ENCODE measurements at regions not wholly inside any gene's neighbourhood (a gene's known extent, or its start where the extent isn't known, plus 50 kb on each side); places are given as distances from the start of the nearest gene placed in this dataset.

DNA sequence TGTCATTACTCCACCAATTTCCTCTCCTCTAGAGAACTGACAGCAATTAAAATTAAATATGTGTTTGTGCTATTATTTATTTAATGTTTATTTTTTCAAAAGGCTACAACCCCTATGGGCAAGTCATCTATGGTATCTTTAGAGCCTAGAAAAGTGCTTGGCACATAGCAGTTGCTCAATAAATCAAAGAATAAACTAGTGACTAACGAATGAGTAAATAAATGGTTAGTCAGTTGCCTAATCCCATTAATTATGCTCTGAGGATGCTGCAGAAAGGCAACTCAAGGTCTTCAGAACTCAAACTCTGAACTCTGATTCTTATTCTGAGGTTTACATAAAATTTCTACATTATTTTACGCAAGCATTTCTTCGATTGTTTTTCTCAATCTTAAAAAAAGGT, 193.0 kb upstream of the TSHZ2 start:
- DNase-seq: no peak

DNA sequence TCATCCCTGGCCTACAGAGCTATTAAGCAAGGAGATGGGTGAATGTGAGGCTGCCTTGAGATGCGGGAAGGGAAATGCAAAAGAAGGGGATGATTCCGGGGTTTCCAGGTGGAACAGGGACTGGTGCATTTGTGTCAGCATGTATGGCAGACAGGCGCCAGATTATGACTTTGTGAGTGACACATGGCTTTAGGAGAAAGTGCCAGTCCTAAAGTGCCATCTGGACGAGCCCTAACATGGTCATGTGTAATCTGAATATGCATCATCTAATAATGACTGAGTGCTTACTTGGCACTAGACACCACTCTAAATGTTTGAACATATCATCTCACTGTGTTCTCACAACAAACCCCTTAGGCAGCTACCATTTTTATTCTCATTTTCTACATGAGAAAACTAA, 195.0 kb upstream of the TSHZ2 start:
- DNase-seq: no peak

DNA sequence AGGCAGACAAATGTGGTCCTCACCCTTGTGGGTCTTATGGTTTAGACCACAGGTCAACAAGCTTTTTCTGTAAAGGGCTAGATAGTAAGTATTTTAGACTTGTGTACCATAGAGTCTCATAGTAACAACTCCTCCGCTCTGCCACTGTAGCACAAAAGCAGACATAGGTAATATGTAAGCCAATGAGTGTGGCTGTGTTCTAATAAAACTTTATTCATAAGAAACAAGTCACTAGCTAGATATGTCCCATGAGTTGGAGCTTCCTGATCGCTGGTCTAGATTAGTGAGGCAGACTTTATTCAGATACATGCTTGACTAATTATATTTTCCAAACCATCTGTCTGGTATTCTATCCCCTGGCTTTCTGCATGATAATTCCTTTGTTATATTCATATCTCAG, 196.4 kb upstream of the TSHZ2 start:
- DNase-seq: no peak

DNA sequence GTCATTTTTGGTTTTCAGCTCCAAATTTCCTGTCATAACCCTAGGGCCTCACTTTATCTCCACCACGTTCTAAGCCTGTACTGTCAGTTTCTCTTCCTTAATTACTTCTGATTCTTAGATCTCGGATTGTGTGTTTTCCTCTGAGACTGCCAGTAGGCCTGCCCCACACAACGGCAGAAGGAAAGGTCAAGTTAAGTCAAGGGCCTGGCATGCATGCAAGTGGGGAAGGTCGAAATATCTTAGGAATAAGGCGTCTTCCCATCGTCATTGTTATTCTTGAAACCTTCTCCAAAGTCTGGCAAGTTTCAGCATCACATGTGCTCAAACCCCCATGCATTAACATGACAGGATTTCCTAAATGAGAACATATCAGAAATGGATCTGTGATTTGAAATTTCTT, 203.5 kb upstream of the TSHZ2 start:
- DNase-seq: no peak

DNA sequence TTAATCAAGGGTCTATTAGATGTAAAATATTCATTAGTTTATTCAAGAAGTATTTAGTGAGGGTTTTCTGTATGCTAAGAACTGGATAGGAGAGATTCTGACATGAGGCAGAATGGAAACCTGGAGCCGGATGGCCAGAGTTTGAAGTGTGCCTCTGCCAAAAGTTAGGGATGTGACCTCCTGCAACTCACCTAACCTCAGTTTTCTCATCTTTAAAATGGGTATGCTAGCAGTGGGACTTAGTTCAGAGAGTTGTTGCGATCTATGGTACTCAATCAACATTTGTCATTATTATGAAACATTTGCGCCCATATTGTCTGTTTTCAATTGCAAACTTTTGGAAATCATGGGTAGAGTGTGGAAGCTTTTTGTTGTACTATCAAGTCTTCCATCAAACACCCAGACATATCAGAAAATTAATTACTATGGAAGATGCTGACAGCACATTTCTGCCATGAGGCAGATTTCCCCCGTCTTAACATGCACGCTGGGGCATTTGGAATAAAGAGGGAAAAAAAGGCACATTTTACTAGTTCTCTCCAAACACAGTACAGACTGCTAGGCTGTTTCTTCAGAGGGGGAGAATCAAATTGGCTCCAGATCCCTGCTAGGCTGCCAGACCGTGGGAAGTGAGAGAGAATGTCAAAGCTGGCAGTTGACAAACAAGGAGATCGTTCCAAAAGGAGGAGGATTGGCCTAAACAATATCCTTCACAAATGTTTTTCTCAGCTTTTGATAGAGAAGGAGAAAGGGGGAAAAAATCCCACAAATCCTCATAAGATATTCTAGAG, 205.3 kb upstream of the TSHZ2 start:
- no peak for DNase-seq

DNA sequence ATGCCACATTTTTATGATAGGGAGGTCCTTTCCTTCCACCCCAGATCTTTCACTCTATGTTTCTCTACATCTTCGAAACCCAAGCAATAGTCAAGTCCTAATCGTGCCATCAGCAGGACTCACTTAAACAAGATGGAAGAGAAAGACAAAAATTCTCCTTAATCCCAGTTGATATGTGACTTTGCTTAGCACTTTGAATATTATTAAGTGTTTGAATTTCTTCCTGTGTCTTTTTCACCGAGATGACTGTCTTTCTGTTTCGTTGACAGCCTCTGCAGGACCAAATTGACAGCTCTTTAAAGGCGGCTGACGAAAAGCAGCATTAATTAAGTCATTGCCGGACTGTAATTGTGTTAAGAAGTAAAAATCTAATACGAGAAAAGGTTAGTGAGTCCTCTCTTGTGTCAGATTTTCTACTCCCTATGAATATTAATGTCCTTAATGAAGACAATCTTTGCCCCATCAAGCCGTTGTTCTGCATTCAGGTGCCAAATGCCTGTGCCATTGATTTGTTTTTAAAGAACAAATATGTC, 208.8 kb upstream of the TSHZ2 start:
- DNase-seq: no peak

DNA sequence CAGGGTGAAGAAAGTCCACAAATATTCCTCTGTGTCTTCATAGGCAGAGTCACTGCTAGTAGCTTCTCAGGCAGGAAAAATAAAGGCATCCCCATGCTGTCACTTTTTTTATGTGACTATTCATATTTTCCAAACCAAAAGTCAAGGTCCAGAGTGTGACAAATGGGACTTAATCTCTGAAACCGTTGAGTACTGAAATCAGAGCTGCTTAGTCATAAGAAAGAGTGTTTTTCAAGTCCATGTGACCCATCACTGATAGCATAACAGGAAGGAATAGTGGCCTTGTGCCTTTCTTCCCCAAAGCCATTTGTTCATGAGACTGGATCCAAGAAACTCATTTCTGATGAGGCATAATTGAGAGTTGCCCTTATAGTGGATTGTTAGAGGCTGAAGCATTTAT, 210.3 kb upstream of the TSHZ2 start:
- no peak for DNase-seq

DNA sequence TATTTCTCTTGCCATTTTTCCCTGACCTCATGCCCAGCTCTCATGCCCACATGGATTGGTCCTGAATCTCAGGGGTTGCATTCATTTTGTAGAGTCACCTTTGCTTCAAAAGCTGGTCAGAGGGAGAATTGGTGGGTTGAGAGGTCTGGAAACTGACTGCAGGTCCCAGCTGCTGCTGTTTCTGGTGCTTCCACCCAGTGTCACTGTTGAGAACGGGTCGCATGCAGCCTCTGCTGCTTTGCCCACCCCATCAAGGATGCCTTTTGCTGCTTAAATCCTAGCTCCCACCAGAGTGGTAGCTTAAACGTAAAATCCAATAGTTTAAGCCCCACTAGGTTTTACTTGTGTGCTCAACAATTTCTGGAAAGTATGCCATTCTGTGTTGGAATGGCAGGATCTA, 211.4 kb upstream of the TSHZ2 start:
- no peak for DNase-seq

DNA sequence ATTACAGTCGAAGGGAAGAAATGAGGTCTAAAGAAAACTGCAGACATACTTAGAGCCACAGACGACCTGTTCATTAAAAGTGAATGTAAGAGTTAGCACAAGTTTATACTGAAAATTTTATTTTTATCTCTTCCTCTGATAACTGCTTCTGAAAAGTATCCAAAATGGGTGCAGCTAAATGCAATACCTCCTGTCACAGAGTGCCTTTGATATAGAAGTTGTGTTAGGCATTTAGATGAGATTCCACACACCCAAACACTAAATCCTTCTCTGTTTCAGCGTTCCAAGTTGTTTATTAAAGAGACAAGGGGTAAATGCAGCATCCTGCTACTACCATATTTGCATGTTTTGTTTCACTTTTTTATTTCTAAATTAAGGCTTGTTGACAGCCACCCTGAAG, 214.7 kb upstream of the TSHZ2 start:
- DNase-seq: no peak

DNA sequence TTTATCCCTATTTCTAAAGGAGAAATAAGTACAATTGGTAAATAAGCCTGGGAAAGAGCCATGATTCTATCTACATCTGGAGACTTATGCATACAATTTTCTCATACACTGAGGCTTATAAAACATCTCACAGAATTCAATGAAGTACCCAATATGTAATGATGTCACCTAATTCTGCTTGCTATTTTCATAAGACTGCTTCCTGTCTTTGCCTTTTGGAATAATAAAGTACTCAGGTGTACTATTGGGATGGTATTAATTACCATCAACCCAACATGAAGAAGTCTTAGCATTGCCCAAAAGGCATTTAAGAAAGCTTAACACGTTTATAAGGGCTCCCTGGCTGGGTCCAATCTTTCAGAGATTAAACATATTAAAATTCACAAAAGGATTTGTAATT, 216.4 kb upstream of the TSHZ2 start:
- no peak for DNase-seq

DNA sequence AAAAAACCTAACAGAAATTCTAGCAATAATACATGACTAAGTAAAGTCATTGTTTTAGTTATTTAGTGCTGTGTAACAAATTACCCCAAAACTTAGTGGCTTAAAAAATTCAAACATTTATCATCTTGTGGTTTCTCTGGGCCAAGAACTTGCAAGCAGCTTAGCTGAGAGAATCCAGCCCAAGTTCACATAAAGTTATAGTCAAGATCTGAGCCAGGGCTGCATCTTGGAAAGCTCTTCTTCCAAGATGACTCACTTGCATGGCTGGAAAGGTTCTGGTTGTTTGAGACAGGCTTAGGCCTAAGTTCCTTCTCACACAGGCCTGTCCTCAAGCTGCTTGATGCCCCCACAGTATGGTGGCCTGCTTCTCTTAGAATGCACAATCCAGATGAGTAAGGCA, 217.8 kb upstream of the TSHZ2 start:
- DNase-seq: no peak

DNA sequence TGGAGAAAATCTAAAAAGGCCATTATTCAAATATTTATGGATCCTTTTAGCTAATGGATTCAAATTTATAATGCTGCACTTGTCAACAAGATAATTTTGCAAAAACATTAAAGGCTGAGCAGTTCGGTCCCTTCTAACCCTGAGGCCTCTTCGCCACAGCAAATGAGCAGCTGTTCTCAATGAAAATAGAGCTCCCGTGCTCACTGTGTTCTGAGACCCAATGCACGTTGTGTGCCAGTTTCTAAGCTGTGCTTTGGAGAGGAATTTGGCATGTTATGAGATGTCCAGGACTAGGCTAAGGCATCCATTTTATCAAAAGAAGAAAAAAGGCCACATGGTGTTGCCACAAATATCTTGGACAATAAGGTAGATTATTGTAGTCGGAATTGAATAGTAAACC, 220.1 kb upstream of the TSHZ2 start:
- no peak for DNase-seq

DNA sequence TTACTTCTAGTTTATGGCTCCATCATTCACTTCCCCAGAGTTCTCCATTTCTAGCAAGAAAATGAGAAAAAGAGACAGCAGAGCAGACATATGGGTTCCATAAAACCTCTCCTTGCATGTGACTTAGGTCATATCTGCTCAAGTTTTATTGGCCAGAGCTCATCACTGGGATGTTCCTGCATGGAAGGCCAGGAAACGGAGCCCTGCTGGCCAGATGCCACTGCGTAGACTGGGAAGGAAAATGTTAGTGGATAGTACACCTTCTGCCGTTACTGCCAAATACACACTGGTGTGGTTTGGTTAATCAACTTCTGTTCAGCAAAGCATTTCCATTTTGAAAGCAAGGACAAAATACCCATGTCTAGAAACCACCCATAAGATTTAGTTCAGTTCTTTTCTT, 220.6 kb upstream of the TSHZ2 start:
- peak; percentile 41 for DNase-seq

DNA sequence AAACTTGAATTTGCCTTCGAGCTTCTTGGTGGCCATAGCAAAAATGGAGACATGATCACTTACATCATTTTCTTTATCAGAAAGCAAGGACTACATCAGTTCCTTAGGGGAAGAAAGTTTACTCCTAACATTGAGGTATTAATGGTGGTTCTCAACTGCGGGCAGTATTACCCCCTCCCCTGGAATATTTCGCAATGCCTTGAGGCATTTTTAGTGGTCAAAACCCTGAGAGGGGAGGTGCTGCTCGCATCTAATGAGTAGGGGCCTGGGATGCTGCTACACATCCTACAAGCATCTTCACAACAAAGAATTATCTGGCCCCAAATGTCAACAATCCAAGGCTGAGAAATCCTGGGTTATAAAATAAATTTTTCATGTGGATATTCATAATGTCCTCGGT, 222.2 kb upstream of the TSHZ2 start:
- DNase-seq: no peak

DNA sequence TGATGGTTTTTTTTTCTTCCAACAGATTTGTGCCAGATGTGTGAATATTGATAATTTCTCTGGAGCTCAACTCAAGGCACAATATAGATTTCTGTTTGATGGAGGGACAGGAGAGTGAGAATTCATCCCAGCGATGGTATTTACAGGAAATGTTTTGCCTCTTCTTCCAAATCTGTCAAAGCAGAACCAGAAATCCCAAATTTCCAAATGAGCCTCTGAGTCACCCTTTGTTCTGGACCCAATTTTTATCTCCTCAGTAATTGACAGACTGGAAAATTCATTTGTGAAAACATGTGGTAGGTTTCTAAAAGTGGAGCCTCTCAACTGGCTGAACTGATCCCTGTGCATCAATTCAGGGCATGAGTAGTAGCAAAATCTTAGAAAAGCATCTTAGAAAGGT, 223.2 kb upstream of the TSHZ2 start:
- peak; percentile 45 for DNase-seq

DNA sequence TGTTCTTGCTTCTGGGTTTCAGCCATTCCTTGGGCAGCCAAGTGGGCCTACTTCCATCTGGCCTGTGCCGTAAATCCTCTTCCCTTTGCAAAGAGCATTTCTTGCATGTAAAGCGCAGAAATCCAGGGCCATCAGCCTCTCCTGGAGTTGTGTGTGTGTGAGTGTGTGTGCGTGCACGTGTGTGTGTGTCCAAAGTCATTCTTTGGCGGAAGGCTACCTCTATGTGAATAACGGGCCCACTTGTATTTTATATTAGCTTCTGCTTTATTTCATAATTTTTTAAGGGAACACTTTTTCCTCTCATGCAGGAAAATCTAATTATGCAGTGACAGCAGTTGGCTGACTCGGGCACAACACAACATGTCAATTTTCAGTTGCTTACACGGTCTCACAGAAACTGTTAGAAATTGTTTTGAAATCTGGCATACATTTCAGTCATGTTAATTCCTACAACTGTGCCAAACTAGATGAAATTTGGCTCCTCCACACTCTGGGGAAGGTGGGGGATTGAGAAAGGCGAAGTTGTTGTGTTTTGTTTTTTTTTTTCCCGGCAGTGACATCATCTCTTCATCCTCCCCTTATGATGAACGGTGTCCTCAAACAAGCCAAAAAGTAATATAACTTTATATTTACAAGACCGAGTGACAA, 223.7 kb upstream of the TSHZ2 start:
- peak; percentile 74 for DNase-seq

DNA sequence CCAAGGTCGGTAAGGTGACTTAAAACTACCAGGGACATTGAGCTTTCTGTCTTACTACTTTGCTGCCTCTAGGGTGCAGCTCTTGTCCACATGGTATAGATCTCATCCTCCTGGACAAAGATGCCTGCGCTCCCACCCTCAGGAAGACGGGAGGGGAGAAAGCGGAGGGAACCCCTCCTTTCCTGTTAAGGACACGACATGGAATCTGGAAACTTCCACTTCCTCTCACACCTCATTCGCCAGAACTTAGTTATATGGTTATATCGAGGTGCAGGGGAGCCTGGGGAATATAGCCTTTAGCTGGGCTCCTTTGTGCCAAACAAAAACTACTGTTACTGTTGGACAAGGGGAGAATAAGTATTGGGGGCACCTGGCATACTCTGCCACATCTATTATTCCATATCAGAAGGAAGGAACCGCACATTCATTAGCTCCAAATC, 224.3 kb upstream of the TSHZ2 start:
- peak; percentile 78 for DNase-seq

DNA sequence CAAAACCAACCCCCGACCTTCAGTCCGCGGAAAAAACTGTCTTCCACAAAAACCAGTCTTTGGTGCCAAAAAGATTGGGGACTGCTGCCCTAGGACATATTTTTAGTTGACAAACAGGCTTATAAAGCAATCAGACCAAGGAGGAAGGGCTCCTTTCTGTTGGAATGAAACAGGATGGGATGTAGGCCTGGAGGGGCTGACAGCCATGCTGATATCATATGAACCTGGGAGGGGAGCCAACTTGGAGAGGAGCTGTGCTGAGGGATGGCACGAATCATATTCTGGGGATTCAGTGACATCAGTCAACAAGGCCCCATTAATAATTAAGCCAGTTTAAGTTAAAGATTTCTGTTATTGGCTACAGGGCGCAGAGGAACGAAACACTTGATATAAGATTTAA, 225.4 kb upstream of the TSHZ2 start:
- peak; percentile 27 for DNase-seq

DNA sequence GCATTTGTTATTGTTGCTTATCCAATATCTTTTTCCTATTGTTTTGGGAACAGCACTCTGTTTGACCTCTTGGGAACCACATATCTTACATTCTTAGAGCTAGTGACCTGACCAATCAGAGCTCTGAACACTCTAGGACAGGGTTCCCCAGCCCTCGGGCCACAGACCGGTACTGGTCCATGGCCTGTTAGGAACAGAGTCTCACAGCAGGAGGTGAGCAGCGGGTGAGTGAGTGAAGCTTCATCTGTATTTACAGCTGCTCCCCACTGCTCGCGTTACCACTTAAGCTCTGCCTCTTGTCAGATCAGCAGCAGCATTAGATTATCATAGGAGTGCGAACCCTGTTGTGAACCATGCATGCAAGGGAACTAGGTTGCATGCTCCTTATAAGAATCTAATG, 226.0 kb upstream of the TSHZ2 start:
- DNase-seq: no peak

DNA sequence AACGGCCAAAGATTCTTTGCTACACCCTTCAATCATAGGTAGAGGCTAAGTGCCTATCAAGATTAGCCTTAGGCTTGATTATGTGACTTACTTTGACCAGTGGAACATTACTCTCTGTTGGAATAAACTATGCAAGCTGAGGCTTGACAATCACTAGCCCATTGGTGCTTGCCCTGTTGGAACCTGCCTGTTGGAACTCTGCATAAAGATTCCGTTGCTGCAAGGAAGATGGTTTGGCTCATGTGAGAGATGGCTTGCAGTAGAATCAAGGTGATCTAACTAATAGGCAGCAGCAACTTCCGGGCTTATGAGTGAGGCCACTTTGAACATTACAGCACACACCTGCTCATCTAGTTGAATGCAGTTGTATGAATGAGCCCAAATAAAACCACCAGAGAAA, 227.7 kb upstream of the TSHZ2 start:
- no peak for DNase-seq

DNA sequence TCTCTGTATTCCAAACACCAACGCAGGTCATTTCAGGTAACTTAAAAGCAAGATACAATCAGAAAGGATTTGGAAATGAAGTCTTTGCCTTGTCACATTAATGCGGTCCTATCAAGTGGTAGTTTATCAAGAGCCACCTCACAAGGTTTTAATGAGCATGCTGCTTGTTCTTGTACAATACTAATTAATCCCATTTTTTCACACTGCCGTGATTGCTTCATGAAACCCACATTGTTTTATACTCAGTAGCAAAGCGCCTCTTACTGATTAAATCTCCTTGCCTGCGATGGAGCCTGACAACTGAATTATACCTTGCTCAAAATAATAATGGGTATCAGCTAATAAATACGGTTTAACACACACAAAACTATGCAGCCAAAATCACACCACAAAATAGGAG, 234.1 kb upstream of the TSHZ2 start:
- DNase-seq: no peak

DNA sequence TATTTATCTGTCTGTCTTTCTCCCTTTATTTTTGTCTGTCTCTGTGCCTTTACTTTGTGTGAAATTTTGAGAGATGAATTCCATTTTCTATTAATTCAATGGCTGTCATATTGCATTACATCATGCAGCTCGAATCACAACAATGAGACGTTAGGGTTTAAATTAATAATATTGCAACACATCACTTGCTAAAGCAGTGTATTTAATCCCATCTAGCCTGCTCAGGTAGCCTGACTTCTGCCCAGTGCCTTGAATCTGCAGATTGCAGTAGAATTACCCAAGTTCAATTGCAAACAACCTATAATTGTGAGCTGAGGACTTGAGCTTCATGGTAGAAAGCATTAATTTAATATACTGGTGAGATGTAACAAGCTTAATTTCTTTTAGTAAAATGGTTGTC, 235.7 kb upstream of the TSHZ2 start:
- DNase-seq: no peak

DNA sequence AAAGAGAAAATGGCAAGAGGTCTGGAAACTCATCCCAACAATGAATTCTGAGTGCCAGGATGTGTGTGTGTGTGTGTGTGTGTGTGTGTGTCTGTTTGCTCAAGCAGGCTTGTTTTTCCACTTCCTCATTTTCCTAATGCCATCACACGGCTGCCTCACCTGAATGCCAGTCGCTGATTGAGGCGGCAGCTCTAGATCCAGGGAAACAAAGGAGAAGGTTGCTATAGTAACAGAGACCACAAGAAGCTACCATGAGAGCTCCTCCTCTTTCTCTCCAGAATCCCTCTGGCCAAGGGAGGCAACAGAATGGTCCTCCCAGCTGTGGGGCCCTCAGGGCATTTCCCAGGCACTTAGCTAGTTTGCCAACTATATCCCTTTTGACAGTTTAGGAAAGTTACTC, 241.1 kb upstream of the TSHZ2 start:
- DNase-seq: no peak

DNA sequence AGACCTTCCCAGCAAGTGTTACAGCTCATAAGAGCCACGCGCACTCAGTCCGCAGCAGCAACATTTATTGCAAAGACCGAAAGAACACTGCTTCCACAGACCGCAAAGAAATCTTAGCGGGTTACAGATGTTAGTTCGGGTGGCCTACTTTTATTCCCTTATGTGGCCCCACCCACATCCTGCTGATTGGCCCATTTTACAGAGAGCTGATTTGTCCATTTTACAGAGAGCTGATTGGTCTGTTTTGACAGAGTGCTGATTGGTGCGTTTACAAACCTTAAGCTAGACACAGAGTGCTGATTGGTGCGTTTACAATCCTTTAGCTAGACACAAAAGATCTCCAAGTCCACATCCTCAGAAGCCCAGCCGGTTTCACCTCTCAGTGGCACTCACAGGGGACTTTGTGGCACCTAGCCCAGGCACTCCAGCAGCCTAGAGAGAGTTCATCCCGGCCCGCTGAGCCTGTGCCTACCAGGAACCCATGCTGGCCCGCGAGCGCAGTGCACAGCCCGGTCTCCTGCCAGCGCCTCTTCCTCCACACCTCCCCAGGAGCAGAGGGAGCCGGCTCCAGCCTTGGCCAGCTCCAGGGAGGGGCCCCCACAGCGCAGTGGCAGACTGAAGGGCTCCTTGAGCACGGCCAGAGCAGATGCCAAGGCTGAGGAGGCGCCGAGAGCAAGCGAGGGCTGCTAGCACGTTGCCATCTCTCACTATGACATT, 244.3 kb upstream of the TSHZ2 start:
- DNase-seq: no peak

Measured in hindlimb muscle (tissue), 1 donor.